GM18505 (cell line): ENCODE measurements at regions not wholly inside any gene's neighbourhood (a gene's known extent, or its start where the extent isn't known, plus 50 kb on each side); places are given as distances from the start of the nearest gene placed in this dataset.

ENCODE experiments used
- ATAC-seq: cut with Tn5 transposase; IDR thresholded peaks from one replicate; pipeline ENCODE4 v1.9.1; 2021; ENCODE audit not compliant: unreplicated experiment
- POLR2A ChIP-seq: IDR thresholded peaks from 4 replicates; pipeline ENCODE4 v1.6.1; 2011; ENCODE audit warnings: borderline replicate concordance; ENCODE audit not compliant: insufficient read depth, insufficient read length; ENCODE audit errors: extremely low read depth

- ATAC-seq: no peak
- TF ChIP-seq POLR2A: no peak
Observed at GRCh38 chr12:114904254-114905003, 220.5 kb upstream of the TBX3 start.

DNA sequence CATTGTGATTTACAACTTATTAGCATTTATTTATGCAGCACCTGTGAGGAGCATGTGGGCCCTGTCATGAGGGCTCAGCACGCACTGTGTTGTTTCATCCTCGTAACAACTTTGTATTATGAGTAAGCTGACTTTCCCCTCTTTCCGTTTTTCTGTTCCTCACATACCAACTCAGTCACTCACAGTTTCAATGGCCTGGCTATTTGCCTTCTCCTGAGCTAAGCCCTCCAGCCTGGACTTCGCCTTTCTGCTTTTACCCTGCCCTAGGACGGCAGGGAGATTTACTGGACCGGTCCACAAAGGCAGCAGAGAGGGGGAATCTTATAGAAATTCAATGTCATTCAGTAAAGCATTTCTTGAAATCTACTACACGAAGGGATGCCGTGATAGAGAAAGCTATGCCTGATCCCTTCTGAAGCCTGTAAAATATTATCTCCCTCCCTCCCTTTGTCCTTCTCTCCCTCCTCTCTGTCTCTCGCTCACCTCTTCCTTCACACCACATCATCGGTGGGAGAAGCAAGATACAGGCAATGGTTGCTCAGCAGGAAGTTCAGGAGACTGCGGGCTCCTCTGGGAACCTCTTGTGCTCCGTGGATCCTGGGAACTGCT lies 219.2 kb upstream of the TBX3 start:
- no peak for ATAC-seq
- no peak for TF ChIP-seq POLR2A

DNA sequence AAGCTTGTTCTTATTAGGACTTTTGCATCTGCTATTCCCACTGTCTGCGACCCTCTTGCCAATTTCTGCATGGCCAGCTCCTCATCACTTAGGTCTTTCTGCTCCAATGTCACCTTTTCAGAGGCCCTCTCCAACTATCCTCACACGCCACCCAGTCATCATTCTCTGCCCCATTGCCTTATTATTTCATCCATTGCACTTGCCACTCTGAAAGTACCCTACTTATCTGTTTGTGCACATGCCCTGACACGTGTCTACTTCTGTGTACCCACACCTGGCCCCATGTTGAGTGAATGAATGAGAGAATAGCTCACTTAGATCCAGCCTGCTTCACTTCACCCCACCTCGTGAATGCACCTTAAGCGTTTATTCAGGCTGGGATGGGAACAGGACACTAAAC lies 218.7 kb upstream of the TBX3 start:
- ATAC-seq: no peak
- TF ChIP-seq POLR2A: no peak

GRCh38 chr12:114901316-114901715 lies 217.3 kb upstream of the TBX3 start:
- ATAC-seq: no peak
- no peak for TF ChIP-seq POLR2A

DNA sequence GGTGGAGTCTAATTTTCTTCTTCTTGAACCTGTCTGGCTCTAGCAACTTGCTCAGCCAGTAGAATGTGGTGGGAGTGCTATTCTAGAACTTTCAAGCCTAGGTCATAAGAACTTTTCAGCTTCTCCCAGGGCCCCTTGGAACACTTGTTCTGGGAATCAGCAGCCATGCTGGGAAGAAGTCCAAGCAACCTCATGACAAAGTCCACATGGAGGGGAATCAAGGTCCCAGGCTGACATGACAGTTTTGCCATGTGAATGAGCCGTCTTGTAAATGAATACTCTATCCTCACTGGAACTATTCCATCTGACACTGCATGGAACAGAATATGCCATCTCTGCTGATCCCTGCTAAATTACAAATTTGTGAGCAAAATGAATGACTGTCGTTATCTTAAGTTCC lies 214.2 kb upstream of the TBX3 start:
- no peak for ATAC-seq
- TF ChIP-seq POLR2A: no peak

- TF ChIP-seq POLR2A: no peak
- ATAC-seq: no peak
Observed at GRCh38 chr12:114895827-114896226, 211.9 kb upstream of the TBX3 start.

GRCh38 chr12:114895081-114895480 lies 211.1 kb upstream of the TBX3 start:
- no peak for ATAC-seq
- no peak for TF ChIP-seq POLR2A

GRCh38 chr12:114894076-114894475 lies 210.1 kb upstream of the TBX3 start:
- no peak for ATAC-seq
- no peak for TF ChIP-seq POLR2A

GRCh38 chr12:114888928-114889584 lies 205.1 kb upstream of the TBX3 start:
- ATAC-seq: no peak
- TF ChIP-seq POLR2A: no peak

- no peak for ATAC-seq
- TF ChIP-seq POLR2A: no peak
Observed at GRCh38 chr12:114888448-114888847, 204.5 kb upstream of the TBX3 start.

DNA sequence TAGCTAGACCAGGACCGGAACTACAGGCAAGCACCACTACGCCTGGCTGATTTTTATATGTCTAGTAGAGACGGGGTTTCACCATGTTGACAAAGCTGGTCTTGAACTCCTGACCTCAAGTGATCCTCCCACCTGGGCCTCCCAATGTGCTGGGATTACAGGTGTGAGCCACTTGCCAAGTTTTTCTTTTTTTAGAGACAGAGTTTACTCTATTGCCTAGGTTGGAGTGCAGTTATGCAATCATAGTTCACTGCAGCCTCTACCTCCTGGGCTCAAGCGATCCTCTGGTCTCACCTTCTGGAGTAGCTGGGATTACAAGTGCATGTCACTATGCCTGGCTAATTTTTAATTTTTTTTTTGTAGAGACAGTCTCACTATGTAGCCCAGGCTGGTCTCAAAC lies 201.5 kb upstream of the TBX3 start:
- TF ChIP-seq POLR2A: no peak

DNA sequence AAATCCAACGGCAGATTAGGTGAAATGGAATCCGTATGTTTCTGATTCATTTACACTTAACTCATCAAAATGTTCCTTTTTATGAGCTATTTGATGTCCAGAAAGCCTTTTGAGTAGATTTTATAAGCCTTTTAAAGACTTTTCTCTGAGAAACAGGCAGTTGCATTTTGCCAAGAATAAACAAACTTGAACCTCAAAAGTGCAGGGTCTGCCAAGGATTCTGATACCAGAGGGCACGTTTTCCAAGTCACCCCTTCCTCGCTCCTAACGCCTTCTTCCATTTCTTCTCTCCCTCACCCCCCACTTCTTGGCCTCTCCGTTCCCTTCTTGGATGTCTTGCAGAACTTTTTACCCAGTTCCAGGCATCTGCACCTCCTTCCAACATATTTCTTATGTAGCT lies 200.6 kb upstream of the TBX3 start:
- TF ChIP-seq POLR2A: no peak
- no peak for ATAC-seq

More for the DNA sequence above, 201.5 kb upstream of the TBX3 start:
- ATAC-seq: no peak

DNA sequence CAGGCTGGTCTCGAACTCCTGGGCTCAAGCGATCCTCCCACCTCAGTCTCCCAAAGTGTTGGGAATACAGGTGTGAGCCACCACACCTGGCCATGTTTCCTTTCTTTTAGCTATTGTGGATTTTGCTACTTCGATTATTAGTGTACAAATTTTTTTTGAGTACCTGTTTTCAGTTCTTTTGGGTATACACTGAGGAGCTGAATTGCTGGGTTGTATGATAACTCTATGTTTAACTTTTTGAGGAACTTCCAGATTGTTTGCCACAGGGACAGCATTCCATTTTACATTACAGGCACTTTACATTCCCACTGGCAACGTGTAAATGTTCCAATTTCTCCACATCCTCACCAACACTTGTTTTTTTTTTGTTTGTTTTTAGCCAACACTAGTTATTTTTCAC lies 198.1 kb upstream of the TBX3 start:
- TF ChIP-seq POLR2A: no peak
- no peak for ATAC-seq

DNA sequence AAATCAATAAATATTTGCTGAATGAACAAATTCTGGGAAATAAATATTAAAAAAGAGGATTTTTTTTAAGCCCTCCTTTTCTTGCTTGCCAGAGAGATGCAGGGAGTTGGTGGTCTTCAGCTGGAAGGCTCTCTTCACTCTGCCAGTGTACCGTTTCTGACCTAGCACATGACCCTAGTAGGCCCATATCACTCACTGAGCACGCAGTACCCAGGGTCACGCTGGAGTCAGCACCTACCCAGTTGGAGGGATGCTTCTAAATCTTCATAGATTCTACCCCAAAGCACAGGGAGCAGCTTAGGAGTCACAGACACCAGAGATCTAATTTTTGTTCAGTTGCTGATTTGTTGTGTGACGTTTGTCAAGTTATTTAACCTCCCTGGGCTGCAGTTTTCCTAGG lies 195.4 kb upstream of the TBX3 start:
- TF ChIP-seq POLR2A: no peak
- ATAC-seq: no peak
